K562 (cell line): ENCODE measurements at regions not wholly inside any gene's neighbourhood (a gene's known extent, or its start where the extent isn't known, plus 50 kb on each side); places are given as distances from the start of the nearest gene placed in this dataset.

Source experiments
- ATAC-seq: fragments of 200-7000 bp; cut with Tn5 transposase; 3 replicates; pipeline ENCODE4 v1.9.1; 2020; ENCODE audit warnings: moderate library complexity
- BruUV-seq: library from RNA; stranded (reverse); fragments of 400-500 nt; replicated peaks from 2 replicates; lab custom pipeline; 2021; lab: Mats Ljungman, UMichigan
- CTCF ChIA-PET: fragments of 300-600 bp; formaldehyde crosslinking; extraction: SDS; loops from one replicate; lab custom pipeline; 2021; ENCODE audit warnings: low intra/inter-chr PET ratio; lab: Yijun Ruan, JAX
- POLR2A ChIA-PET: fragments of 300-600, 350-650 bp; sonication (Branson Sonifier 250); formaldehyde crosslinking; extraction: SDS; loops from one replicate; lab custom pipeline; 2021; ENCODE audit warnings: antibody characterized with exemption, inconsistent platforms; lab: Yijun Ruan, JAX
- DNase-seq, 4 experiments: peaks; one replicate each; pipeline versions ENCODE4 v3.0.0 to v3.0.0-alpha.2; 2011 to 2018; ENCODE audit warnings: low spot score in 3 of 4, mixed read lengths in 3 of 4; ENCODE audit errors: extremely low read depth in 1 of 4
- FAIRE-seq: peaks from 2 replicates; lab custom pipeline; 2011; peaks lifted over from hg19 to GRCh38; lab: Jason Lieb, UNC
- H2AFZ ChIP-seq: 2 replicates; pipeline ENCODE4 v1.6.0; 2011; ENCODE audit warnings: low read depth, low read length, control low read depth, inconsistent platforms
- H3K27ac ChIP-seq: fragments of 200-600 bp; 3 replicates; pipeline ENCODE4 v1.8.0; 2011; ENCODE audit warnings: low read depth, mild to moderate bottlenecking, control low read depth, inconsistent platforms, low read length, moderate library complexity, mixed read lengths; ENCODE audit errors: extremely low read depth
- H3K27me3 ChIP-seq, 2 experiments: fragments of 300-600 bp in 1 of 2; 2 replicates in 1 of 2; 3 replicates in 1 of 2; pipeline versions ENCODE4 v1.6.0 to v1.8.0; 2011; ENCODE audit warnings: inconsistent platforms in 2 of 2, low read length in 2 of 2, mild to moderate bottlenecking in 1 of 2, mixed read lengths in 1 of 2, moderate library complexity in 1 of 2; ENCODE audit not compliant: control insufficient read depth in 2 of 2, insufficient read depth in 2 of 2
- H3K36me3 ChIP-seq: fragments of 300-600 bp; 3 replicates; pipeline ENCODE4 v1.8.0; 2011; ENCODE audit warnings: mild to moderate bottlenecking, low read length, inconsistent platforms; ENCODE audit not compliant: control insufficient read depth, insufficient read depth
- H3K4me1 ChIP-seq, 2 experiments: fragments of 200-600 bp in 1 of 2; replicated peaks in 1 of 2; 2 replicates in 1 of 2; 3 replicates in 1 of 2; pipeline versions ENCODE4 v1.5.1 to v1.8.0; 2011; ENCODE audit warnings: inconsistent platforms in 2 of 2, low read length in 2 of 2, mild to moderate bottlenecking in 1 of 2, mixed read lengths in 1 of 2, moderate library complexity in 1 of 2; ENCODE audit not compliant: control insufficient read depth in 2 of 2, insufficient read depth in 2 of 2
- H3K4me2 ChIP-seq: 2 replicates; pipeline ENCODE4 v1.6.1; 2011; ENCODE audit warnings: low read length, control low read depth, inconsistent platforms, mixed read lengths; ENCODE audit not compliant: insufficient read depth
- H3K4me3 ChIP-seq: fragments of 200-600 bp; sonication (generic), shearing (Covaris generic); 2 replicates; pipeline ENCODE4 v1.5.1; 2016; ENCODE audit warnings: control low read depth, inconsistent platforms
- H3K79me2 ChIP-seq: fragments of 200-600 bp; 3 replicates; pipeline ENCODE4 v1.8.0; 2011; ENCODE audit warnings: low read length, inconsistent platforms; ENCODE audit not compliant: control insufficient read depth, insufficient read depth
- H3K9ac ChIP-seq, 2 experiments: 2 replicates each; pipeline versions ENCODE4 v1.6.0 to v1.6.1; 2011; ENCODE audit warnings: low read depth in 2 of 2, low read length in 2 of 2, control low read depth in 1 of 2, inconsistent platforms in 1 of 2, mild to moderate bottlenecking in 1 of 2, mixed read lengths in 1 of 2; ENCODE audit not compliant: insufficient read depth in 1 of 2
- H3K9me1 ChIP-seq: one replicate; pipeline ENCODE4 v1.6.0; 2011; ENCODE audit warnings: inconsistent platforms, mild to moderate bottlenecking, low read length, moderate library complexity; ENCODE audit not compliant: control insufficient read depth, insufficient read depth
- H3K9me3 ChIP-seq: replicated peaks from 2 replicates; pipeline ENCODE4 v1.5.1; 2011; ENCODE audit warnings: low read depth, low read length, inconsistent platforms; ENCODE audit not compliant: control insufficient read depth, insufficient read depth
- H4K20me1 ChIP-seq: replicated peaks from 2 replicates; pipeline ENCODE4 v1.6.1; 2011; ENCODE audit warnings: low read length, inconsistent platforms, mixed read lengths; ENCODE audit not compliant: control insufficient read depth, insufficient read depth
- ARID1B ChIP-seq: fragments of 450-650 bp; IDR thresholded peaks from 2 replicates; pipeline ENCODE4 v1.6.1; 2016; ENCODE audit warnings: antibody characterized with exemption, mild to moderate bottlenecking, inconsistent platforms
- ATF7 ChIP-seq: fragments of 450-650 bp; IDR thresholded peaks from 2 replicates; pipeline ENCODE4 v1.7.1; 2014; ENCODE audit warnings: mild to moderate bottlenecking, moderate library complexity
- CBFA2T3 ChIP-seq: fragments of 450-650 bp; IDR thresholded peaks from 2 replicates; pipeline ENCODE4 v1.6.1; 2017
- CBX8 ChIP-seq: fragments of 200-600 bp; sonication (generic); IDR thresholded peaks from 2 replicates; pipeline ENCODE4 v1.6.1; 2012; ENCODE audit warnings: borderline replicate concordance, mixed run types, low read depth, mild to moderate bottlenecking, moderate library complexity, mixed read lengths, low read length, control low read depth, inconsistent platforms; ENCODE audit not compliant: poor library complexity, severe bottlenecking; ENCODE audit errors: extremely low read depth
- CEBPB ChIP-seq: fragments of 450-650 bp; IDR thresholded peaks from 2 replicates; pipeline ENCODE4 v1.6.1; 2016; ENCODE audit warnings: missing genetic modification characterization, missing compliant biosample characterization
- CHCHD3 ChIP-seq: fragments of 250-450 bp; sonication (Bioruptor Pico); IDR thresholded peaks from 2 replicates; pipeline ENCODE4 v2.1.2; 2022; ENCODE audit warnings: mild to moderate bottlenecking
- ETV5 ChIP-seq: sonication (generic); formaldehyde crosslinking; IDR thresholded peaks from 2 replicates; pipeline ENCODE4 v1.4.0; 2020; ENCODE audit warnings: low read depth, mild to moderate bottlenecking, missing genetic modification reagents
- MIER1 ChIP-seq: fragments of 450-650 bp; IDR thresholded peaks from 2 replicates; pipeline ENCODE4 v1.6.1; 2016; ENCODE audit warnings: antibody characterized with exemption, mild to moderate bottlenecking, low read depth
- NFIC ChIP-seq: fragments of 450-650 bp; IDR thresholded peaks from 2 replicates; pipeline ENCODE4 v1.6.1; 2017; ENCODE audit warnings: mild to moderate bottlenecking, inconsistent platforms
- POLR2G ChIP-seq: fragments of 200-400 bp; formaldehyde crosslinking; IDR thresholded peaks from 2 replicates; pipeline ENCODE4 v1.6.1; 2017; ENCODE audit warnings: low read depth, mild to moderate bottlenecking, antibody characterized with exemption, low read length, moderate library complexity
- VEZF1 ChIP-seq: fragments of 200-800 bp; sonication (Bioruptor generic); IDR thresholded peaks from 2 replicates; pipeline ENCODE4 v1.6.1; 2017; ENCODE audit warnings: missing genetic modification characterization, missing compliant biosample characterization
- ZKSCAN8 ChIP-seq: fragments of 200-800 bp; sonication (Bioruptor generic); IDR thresholded peaks from 2 replicates; pipeline ENCODE4 v1.6.1; 2016; ENCODE audit warnings: missing genetic modification characterization, missing compliant biosample characterization
- ZNF518B ChIP-seq: fragments of 250-450 bp; sonication (Bioruptor Pico); IDR thresholded peaks from 2 replicates; pipeline ENCODE4 v1.5.0; 2021; ENCODE audit warnings: mild to moderate bottlenecking, moderate library complexity
- ZNF699 ChIP-seq: fragments of 250-450 bp; sonication (Bioruptor Pico); IDR thresholded peaks from 2 replicates; pipeline ENCODE4 v1.8.0; 2021; ENCODE audit warnings: mild to moderate bottlenecking, moderate library complexity; ENCODE audit not compliant: insufficient replicate concordance
- ZNF740 ChIP-seq, 3 experiments: fragments of 200-800 bp in 1 of 3; sonication (Bioruptor generic) in 1 of 3; sonication (generic) in 1 of 3; formaldehyde crosslinking in 1 of 3; IDR thresholded peaks; 2 replicates each; pipeline versions ENCODE4 v1.6.1 to v1.8.0; 2016 to 2022; ENCODE audit warnings: mild to moderate bottlenecking in 2 of 3, missing compliant biosample characterization in 2 of 3, missing genetic modification characterization in 2 of 3, missing genetic modification reagents in 1 of 3
- WGBS: fragments of 100-300 bp; shearing (Covaris generic); methylation state at CpG from one replicate; pipeline ENCODE4 v1.1.6; 2016; ENCODE audit warnings: low coverage, mixed read lengths; ENCODE audit not compliant: insufficient coverage; ENCODE audit errors: missing lambda C conversion rate; 5-methylcytosine and 5-hydroxymethylcytosine counted together
- in situ Hi-C: fragments of 300-500 bp; cut with MboI; formaldehyde crosslinking; loops from 4 replicates; pipeline ENCODE4 v1.15.0; 2018; ENCODE audit warnings: inconsistent platforms, mixed read lengths
- intact Hi-C: fragments of 100-400 bp; cut with micrococcal nuclease; formaldehyde crosslinking; loops from 2 replicates; pipeline ENCODE4 v1.14.2; 2022

GRCh38 chr15:95970326-95970725 lies 360.2 kb upstream of the NR2F2 start (continued):
- TF ChIP-seq ZNF518B (CRISPR knock-in tag) (no peak), POLR2G (no peak)

- Histone ChIP-seq H3K27me3 (no peaks in the 10 kb centered on the region), H3K9ac (0 out of 4 replicates have a peak overlapping the region, but pooled peaks of 1 of the 2 experiments have one; percentile 9), H3K4me1 (peaks cover 4 to 23% of the 10 kb centered on the region in 2 experiments; a peak in 3 of 5 replicates), H3K79me2 (no peaks in the 10 kb centered on the region), H2AFZ (peak overlapping the region; percentile 23), H4K20me1 (no peaks in the 10 kb centered on the region), H3K9me3 (no peaks in the 10 kb centered on the region; the same call in 1 of the 2 replicates), H3K27ac (no peak overlapping the region), H3K4me2 (peak overlapping the region; percentile 19; the same call in 1 of the 2 replicates), H3K9me1 (peaks cover 3% of the 10 kb centered on the region), H3K36me3 (no peaks in the 10 kb centered on the region), H3K4me3 (no peak overlapping the region)
- ATAC-seq = peak; percentile 60
- DNase-seq = peak in 2 of 4 experiments; percentile 19 to 57
- intact Hi-C loops (no loop called here), in situ Hi-C loops (no loop called here)
- BruUV-seq = no TSS peak
- 19% methylated on average over 6 of the region's 6 CpGs for WGBS
- CTCF ChIA-PET = no interaction called here
- FAIRE-seq = peak; percentile 71
- POLR2A ChIA-PET = interaction anchor here (0.9 kb wide), 1 partner anchor 8 kb away, joined by 3 read pairs; no protein-coding TSS in a partner anchor
- TF ChIP-seq ETV5 (CRISPR knock-in tag) (no peak), CBFA2T3 (peak; percentile 85), CBX8 (no peak), ZKSCAN8 (no peak), NFIC (peak; percentile 39), ARID1B (peak; percentile 79), MIER1 (no peak), CEBPB (tag) (peak; percentile 79), ZNF740 (CRISPR knock-in tag; IDR thresholded peaks at IDR 0.05) (no peak), ZNF740 (tag; IDR thresholded peaks at IDR 0.05) (no peak), ZNF699 (CRISPR knock-in tag) (no peak), ATF7 (no peak), CHCHD3 (no peak), VEZF1 (CRISPR knock-in tag) (no peak)
These were observed 358.4 kb upstream of the NR2F2 start for GRCh38 chr15:95972041-95972553.
